Ramos (cell line): ENCODE measurements at regions not wholly inside any gene's neighbourhood (a gene's known extent, or its start where the extent isn't known, plus 50 kb on each side); places are given as distances from the start of the nearest gene placed in this dataset.

Experiments
- in situ Hi-C: fragments of 300-500 bp; cut with MboI; formaldehyde crosslinking; loops from one replicate; pipeline ENCODE4 v1.14.3; 2022; ENCODE audit warnings: low sequenced_read_pairs; ENCODE audit not compliant: unreplicated experiment

- in situ Hi-C loops = no loop called here
Observed at GRCh38 chr16:13291591-13292333, 390.4 kb downstream of the SHISA9 start.

- in situ Hi-C loops = no loop called here
Observed at GRCh38 chr16:13296206-13296605, 394.8 kb downstream of the SHISA9 start.

GRCh38 chr16:13298666-13299065, 397.3 kb downstream of the SHISA9 start:
- in situ Hi-C loops = no loop called here

- in situ Hi-C loops = no loop called here
Observed at GRCh38 chr16:13300066-13300840, 398.9 kb downstream of the SHISA9 start.

- in situ Hi-C loops = no loop called here
Observed at GRCh38 chr16:13305019-13305755, 403.8 kb downstream of the SHISA9 start.

- in situ Hi-C loops = no loop called here
Observed at GRCh38 chr16:13306161-13306995, 405.0 kb downstream of the SHISA9 start.

- in situ Hi-C loops = no loop called here
Observed at GRCh38 chr16:13307255-13307654, 405.9 kb downstream of the SHISA9 start.

- in situ Hi-C loops = no loop called here
Observed at GRCh38 chr16:13307851-13308250, 406.5 kb downstream of the SHISA9 start.

- in situ Hi-C loops = no loop called here
Observed at GRCh38 chr16:13312063-13312462, 410.7 kb downstream of the SHISA9 start.

GRCh38 chr16:13313351-13313750, 412.0 kb downstream of the SHISA9 start:
- in situ Hi-C loops = no loop called here

GRCh38 chr16:13314633-13315032, 413.2 kb downstream of the SHISA9 start:
- in situ Hi-C loops = no loop called here

GRCh38 chr16:13315642-13316427, 414.4 kb downstream of the SHISA9 start:
- in situ Hi-C loops = no loop called here

- in situ Hi-C loops = no loop called here
Observed at GRCh38 chr16:13322336-13322735, 420.9 kb downstream of the SHISA9 start.

GRCh38 chr16:13324851-13325250, 423.5 kb downstream of the SHISA9 start:
- in situ Hi-C loops = no loop called here

GRCh38 chr16:13325396-13325795, 424.0 kb downstream of the SHISA9 start:
- in situ Hi-C loops = no loop called here

GRCh38 chr16:13331918-13332317, 430.5 kb downstream of the SHISA9 start:
- in situ Hi-C loops = no loop called here

- in situ Hi-C loops = no loop called here
Observed at GRCh38 chr16:13332713-13333255, 431.4 kb downstream of the SHISA9 start.

- in situ Hi-C loops = no loop called here
Observed at GRCh38 chr16:13333336-13333735, 431.9 kb downstream of the SHISA9 start.

GRCh38 chr16:13335879-13336278, 434.5 kb downstream of the SHISA9 start:
- in situ Hi-C loops = no loop called here
